Adrenal gland (tissue), 9 donors: ENCODE measurements at regions not wholly inside any gene's neighbourhood (a gene's known extent, or its start where the extent isn't known, plus 50 kb on each side); places are given as distances from the start of the nearest gene placed in this dataset.

Experiments used
- DNase-seq, 7 donors: peaks; one replicate each; pipeline ENCODE4 v3.0.0-alpha.2; 2019 to 2020
- H3K27ac ChIP-seq, 5 donors: fragments of 200-600 bp; sonication (generic) in 4 of 5; 1 replicate in 3 of 5; 2 replicates in 2 of 5; pipeline versions ENCODE4 v1.5.1 to v1.8.0; 2016 to 2020; ENCODE audit warnings: mild to moderate bottlenecking in 1 of 5
- H3K27me3 ChIP-seq: fragments of 200-600 bp; 2 replicates; pipeline ENCODE4 v1.8.0; 2021
- H3K36me3 ChIP-seq, 2 donors: fragments of 200-600 bp; replicated peaks in 1 of 2; 1 replicate in 1 of 2; 2 replicates in 1 of 2; pipeline versions ENCODE4 v1.5.1 to v1.8.0; 2018 to 2022
- H3K4me1 ChIP-seq, 2 donors: fragments of 200-600 bp; replicated peaks in 1 of 2; 1 replicate in 1 of 2; 2 replicates in 1 of 2; pipeline versions ENCODE4 v1.5.1 to v1.8.0; 2018 to 2021
- H3K4me3 ChIP-seq, 4 donors: fragments of 200-600 bp; sonication (generic) in 3 of 4; one replicate each; pipeline ENCODE4 v1.5.1; 2016 to 2018
- H3K9me3 ChIP-seq, 3 donors: fragments of 200-600 bp; sonication (generic) in 1 of 3; replicated peaks in 1 of 3; 1 replicate in 2 of 3; 2 replicates in 1 of 3; pipeline versions ENCODE4 v1.5.1 to v1.8.0; 2016 to 2021
- POLR2A ChIP-seq, 2 donors: fragments of 450-650 bp; IDR thresholded peaks; one replicate each; pipeline ENCODE4 v1.6.1; 2017; ENCODE audit warnings: antibody characterized with exemption in 2 of 2, mild to moderate bottlenecking in 2 of 2, moderate library complexity in 1 of 2
- WGBS, 4 donors: extraction: QIAGEN DNeasy Blood & Tissue Kit in 2 of 4; methylation state at CpG; one replicate each; pipeline versions ENCODE4 v1.1.5 to v1.1.7; 2013 to 2017; 5-methylcytosine and 5-hydroxymethylcytosine counted together
- intact Hi-C, 2 donors: fragments of 100-400 bp; cut with DNase I; formaldehyde crosslinking; loops; one replicate each; pipeline versions ENCODE4 v1.14.1 to v1.15.0; 2022 to 2023
- TF ChIP-seq, protein P1 (sequence below), 6 experiments: fragments of 450-650 bp in 4 of 6; fragments of 200-600 bp in 2 of 6; sonication (generic) in 1 of 6; IDR thresholded peaks; 1 replicate in 5 of 6; 2 replicates in 1 of 6; pipeline versions ENCODE4 v1.5.1 to v1.8.0; 2016 to 2021; ENCODE audit warnings: antibody characterized with exemption in 6 of 6, mild to moderate bottlenecking in 2 of 6, moderate library complexity in 1 of 6
- donor health status: healthy with polysubstance abuse.
- donor health status: Bipolar disorder and iron deficiency.
- donor health status: DM: yes; HTN: yes; CAD: no.
- donor health status: DM: no; HTN: no; CAD: no.
- donor health status: DM: no; HTN: no; CAD: no.

DNA sequence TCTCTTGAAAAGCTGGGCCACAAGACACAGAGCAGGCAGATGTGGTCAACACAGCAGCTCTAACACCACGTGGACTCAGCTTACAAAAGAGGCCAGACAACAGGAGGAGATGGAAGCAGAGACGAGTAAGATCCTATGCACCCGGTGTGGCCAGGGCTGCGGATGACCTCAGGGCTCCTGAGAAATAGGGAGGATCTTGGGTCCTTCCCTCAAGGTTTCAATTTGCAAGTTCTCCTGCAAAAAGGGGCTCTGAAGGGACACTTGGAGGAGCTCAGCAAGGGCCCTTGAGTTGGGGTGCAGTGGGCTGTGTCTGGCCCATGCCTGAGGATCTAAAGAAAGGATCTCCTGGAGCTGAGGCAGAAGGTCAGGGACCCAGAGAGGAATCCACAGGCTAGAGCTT, 249.5 kb upstream of the IGF1R start:
- Histone ChIP-seq H3K4me3 (no peak overlapping the region), H3K4me1 (peaks cover 0 to 5% of the 10 kb centered on the region in 2 donors), H3K9me3 (no peaks in the 10 kb centered on the region), H3K36me3 (no peaks in the 10 kb centered on the region), H3K27me3 (no peaks in the 10 kb centered on the region), H3K27ac (no peak overlapping the region)
- intact Hi-C loops, result no loop called here
- TF ChIP-seq POLR2A (IDR thresholded peaks at IDR 0.05), result no peak
- TF ChIP-seq, protein P1, sequence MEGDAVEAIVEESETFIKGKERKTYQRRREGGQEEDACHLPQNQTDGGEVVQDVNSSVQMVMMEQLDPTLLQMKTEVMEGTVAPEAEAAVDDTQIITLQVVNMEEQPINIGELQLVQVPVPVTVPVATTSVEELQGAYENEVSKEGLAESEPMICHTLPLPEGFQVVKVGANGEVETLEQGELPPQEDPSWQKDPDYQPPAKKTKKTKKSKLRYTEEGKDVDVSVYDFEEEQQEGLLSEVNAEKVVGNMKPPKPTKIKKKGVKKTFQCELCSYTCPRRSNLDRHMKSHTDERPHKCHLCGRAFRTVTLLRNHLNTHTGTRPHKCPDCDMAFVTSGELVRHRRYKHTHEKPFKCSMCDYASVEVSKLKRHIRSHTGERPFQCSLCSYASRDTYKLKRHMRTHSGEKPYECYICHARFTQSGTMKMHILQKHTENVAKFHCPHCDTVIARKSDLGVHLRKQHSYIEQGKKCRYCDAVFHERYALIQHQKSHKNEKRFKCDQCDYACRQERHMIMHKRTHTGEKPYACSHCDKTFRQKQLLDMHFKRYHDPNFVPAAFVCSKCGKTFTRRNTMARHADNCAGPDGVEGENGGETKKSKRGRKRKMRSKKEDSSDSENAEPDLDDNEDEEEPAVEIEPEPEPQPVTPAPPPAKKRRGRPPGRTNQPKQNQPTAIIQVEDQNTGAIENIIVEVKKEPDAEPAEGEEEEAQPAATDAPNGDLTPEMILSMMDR (IDR thresholded peaks at IDR 0.05), result no peak
- peak in 1 of 7 donors; percentile 7 for DNase-seq
- WGBS, 4 donors, result 83 to 93% (median 86%) methylated on average over 3 to 4 of the region's 4 CpGs

GRCh38 chr15:98400120-98400519, 248.2 kb upstream of the IGF1R start:
- H3K36me3 ChIP-seq, result no peaks in the 10 kb centered on the region
- TF ChIP-seq, protein P1 (IDR thresholded peaks at IDR 0.05), result no peak
- no peak for TF ChIP-seq POLR2A (IDR thresholded peaks at IDR 0.05)
- peak overlapping the region in 1 of 5 donors; percentile 53 for H3K27ac ChIP-seq
- H3K27me3 ChIP-seq, result no peaks in the 10 kb centered on the region
- intact Hi-C loops, result no loop called here
- H3K9me3 ChIP-seq, result no peaks in the 10 kb centered on the region
- peak in 1 of 7 donors; percentile 14 for DNase-seq
- no peak overlapping the region for H3K4me3 ChIP-seq
- WGBS, 4 donors, result 64 to 94% (median 82%) methylated on average over 2 of the region's 2 CpGs
- peaks cover 0 to 5% of the 10 kb centered on the region in 2 donors for H3K4me1 ChIP-seq

DNA sequence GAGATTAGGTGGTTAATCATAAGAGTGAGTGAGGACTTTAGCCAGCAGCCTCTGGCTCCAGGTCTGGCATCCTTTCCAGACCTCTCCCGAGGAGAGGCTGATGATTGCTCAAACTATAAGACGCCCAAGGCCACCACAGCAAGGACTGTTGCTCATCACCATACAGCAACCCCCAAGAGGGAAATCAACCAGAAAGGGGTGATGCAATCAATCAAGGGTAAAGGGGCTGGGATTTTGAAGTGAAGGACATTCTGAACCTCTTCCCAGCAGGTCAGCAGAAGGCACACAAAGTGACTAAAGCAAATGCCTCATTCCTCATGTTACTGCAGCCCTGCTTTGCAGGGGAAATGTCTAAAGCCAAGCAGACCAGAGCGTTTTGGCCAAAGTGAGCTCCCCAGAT, 247.3 kb upstream of the IGF1R start:
- WGBS, 4 donors, result 26 to 55% (median 31%) methylated on average over 3 of the region's 3 CpGs
- H3K4me3 ChIP-seq, result no peak overlapping the region
- intact Hi-C loops, result no loop called here

DNA sequence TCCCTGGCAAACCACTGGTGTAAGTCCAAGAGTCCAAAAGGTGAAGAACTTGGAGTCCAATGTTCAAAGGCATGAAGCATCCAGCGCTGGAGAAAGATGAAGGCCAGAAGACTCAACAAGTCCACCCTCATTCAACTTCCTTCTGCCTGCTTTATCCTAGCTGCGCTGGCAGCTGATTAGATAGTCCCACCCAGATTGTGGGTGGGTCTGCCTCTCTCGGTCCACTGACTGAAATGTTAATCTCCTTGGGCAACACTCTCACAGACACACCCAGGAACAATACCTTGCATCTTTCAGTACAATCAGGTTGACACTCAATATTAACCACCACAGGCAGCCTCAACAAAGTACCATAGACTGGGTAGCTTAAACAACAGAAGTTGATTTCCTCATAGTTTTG, 245.9 kb upstream of the IGF1R start:
- 77 to 92% (median 90%) methylated on average over 3 of the region's 3 CpGs for WGBS, 4 donors
- no peaks in the 10 kb centered on the region for H3K36me3 ChIP-seq
- intact Hi-C loops, result no loop called here
- peak in 1 of 7 donors; percentile 11 for DNase-seq
- H3K27ac ChIP-seq, result no peak overlapping the region
- no peaks in the 10 kb centered on the region for H3K9me3 ChIP-seq
- no peaks in the 10 kb centered on the region for H3K27me3 ChIP-seq
- H3K4me1 ChIP-seq, result peaks cover 0 to 5% of the 10 kb centered on the region in 2 donors
- H3K4me3 ChIP-seq, result no peak overlapping the region
- TF ChIP-seq, protein P1 (IDR thresholded peaks at IDR 0.05), result no peak
- TF ChIP-seq POLR2A (IDR thresholded peaks at IDR 0.05), result no peak

More for the DNA sequence above, 247.3 kb upstream of the IGF1R start:
- Histone ChIP-seq H3K4me1 (peaks cover 0 to 5% of the 10 kb centered on the region in 2 donors), H3K27me3 (no peaks in the 10 kb centered on the region), H3K27ac (peak overlapping the region in 2 of 5 donors; percentile 30 to 35), H3K36me3 (no peaks in the 10 kb centered on the region), H3K9me3 (no peaks in the 10 kb centered on the region)
- DNase-seq, result peak; percentile 46 to 84 (median 64)
- TF ChIP-seq, protein P1 (IDR thresholded peaks at IDR 0.05), result no peak
- TF ChIP-seq POLR2A (IDR thresholded peaks at IDR 0.05), result no peak
